Activated CD4-positive, alpha-beta T cell treated with anti-CD3 and anti-CD28 coated beads for 48 hours (primary cell): ENCODE measurements at regions not wholly inside any gene's neighbourhood (a gene's known extent, or its start where the extent isn't known, plus 50 kb on each side); places are given as distances from the start of the nearest gene placed in this dataset.
"Not testable (repeated sequence)": the region's sequence is repeated elsewhere in the genome, so short reads cannot be mapped to it uniquely, and the experiment has no call there.

Experiments used
- DNase-seq: peaks from one replicate; pipeline ENCODE4 v3.0.0-alpha.2; 2020

GRCh38 chr21:28513428-28513827, 479.2 kb downstream of the LTN1 start:
- no peak for DNase-seq

- no peak for DNase-seq
These were observed 483.6 kb downstream of the LTN1 start for GRCh38 chr21:28509031-28509430.

GRCh38 chr21:28508126-28508525, 484.6 kb downstream of the LTN1 start:
- no peak for DNase-seq

- DNase-seq: no peak
These were observed 496.2 kb downstream of the LTN1 start for GRCh38 chr21:28496517-28496916.

- DNase-seq: no peak
These were observed 500.6 kb downstream of the LTN1 start for GRCh38 chr21:28492127-28492526.

- DNase-seq: no peak
These were observed 502.8 kb downstream of the LTN1 start for GRCh38 chr21:28489821-28490350.

- no peak for DNase-seq
These were observed 503.5 kb downstream of the LTN1 start for GRCh38 chr21:28489162-28489561.

GRCh38 chr21:28487455-28488070, 505.1 kb downstream of the LTN1 start:
- no peak for DNase-seq

- no peak for DNase-seq
These were observed 507.2 kb downstream of the LTN1 start for GRCh38 chr21:28485301-28486022.

- DNase-seq: no peak
These were observed 509.2 kb downstream of the LTN1 start for GRCh38 chr21:28483301-28484035.

- DNase-seq: no peak
These were observed 510.0 kb downstream of the LTN1 start for GRCh38 chr21:28482657-28483056.

GRCh38 chr21:28480470-28480869, 512.2 kb downstream of the LTN1 start:
- no peak for DNase-seq

- DNase-seq: no peak
These were observed 519.0 kb downstream of the LTN1 start for GRCh38 chr21:28473530-28474220.

GRCh38 chr21:28472543-28472942, 520.1 kb downstream of the LTN1 start:
- not testable (repeated sequence) for DNase-seq

- no peak for DNase-seq
These were observed 527.7 kb downstream of the LTN1 start for GRCh38 chr21:28464988-28465387.

- no peak for DNase-seq
These were observed 528.6 kb downstream of the LTN1 start for GRCh38 chr21:28464095-28464494.

GRCh38 chr21:28459193-28459592, 533.5 kb downstream of the LTN1 start:
- no peak for DNase-seq

- no peak for DNase-seq
These were observed 534.2 kb downstream of the LTN1 start for GRCh38 chr21:28458446-28458845.

GRCh38 chr21:28455253-28455600, 537.5 kb downstream of the LTN1 start:
- DNase-seq: no peak

- no peak for DNase-seq
These were observed 538.0 kb downstream of the LTN1 start for GRCh38 chr21:28454564-28455252.

GRCh38 chr21:28447462-28447861, 545.2 kb downstream of the LTN1 start:
- no peak for DNase-seq

- no peak for DNase-seq
These were observed 547.4 kb downstream of the LTN1 start for GRCh38 chr21:28445141-28445830.
